B cell (primary cell): ENCODE measurements at regions not wholly inside any gene's neighbourhood (a gene's known extent, or its start where the extent isn't known, plus 50 kb on each side); places are given as distances from the start of the nearest gene placed in this dataset.

Experiments
- ATAC-seq: fragments of 200-7000 bp; cut with Tn5 transposase; one replicate; pipeline ENCODE4 v1.10.0; 2021; ENCODE audit warnings: low read depth, mild to moderate bottlenecking, moderate number of reproducible peaks, moderate library complexity
- CTCF ChIA-PET: fragments of 350-600 bp; sonication (Branson Sonifier 250); formaldehyde crosslinking; loops from one replicate; lab custom pipeline; 2021; ENCODE audit warnings: antibody characterized with exemption, inconsistent platforms; lab: Charles Lee
- POLR2A ChIA-PET: fragments of 350-600 bp; sonication (Branson Sonifier 250); formaldehyde crosslinking; loops from one replicate; lab custom pipeline; 2021; ENCODE audit warnings: antibody characterized with exemption; lab: Charles Lee
- DNase-seq: peaks from one replicate; pipeline ENCODE4 v3.0.0; 2013
- H2AFZ ChIP-seq: 2 replicates; pipeline ENCODE4 v1.6.1; 2012; ENCODE audit warnings: mild to moderate bottlenecking, low read depth, low read length; ENCODE audit not compliant: insufficient read depth, poor library complexity, severe bottlenecking
- H3K27ac ChIP-seq, 2 donors: 1 replicate in 1 of 2; 2 replicates in 1 of 2; pipeline ENCODE4 v1.5.1; 2012 to 2013; ENCODE audit warnings: low read length in 2 of 2, mild to moderate bottlenecking in 2 of 2, moderate library complexity in 1 of 2
- H3K27me3 ChIP-seq, 4 experiments: fragments of 200-600 bp in 1 of 4; sonication (generic) in 1 of 4; replicated peaks in 1 of 4; 1 replicate in 2 of 4; 2 replicates in 2 of 4; pipeline versions ENCODE4 v1.6.1 to v1.7.0; 2013 to 2016; ENCODE audit warnings: low read length in 3 of 4, mild to moderate bottlenecking in 2 of 4, mixed read lengths in 1 of 4, moderate library complexity in 1 of 4; ENCODE audit not compliant: insufficient read depth in 4 of 4, control insufficient read depth in 3 of 4; ENCODE audit errors: control extremely low read depth in 1 of 4
- H3K36me3 ChIP-seq, 2 experiments: replicated peaks in 1 of 2; 1 replicate in 1 of 2; 2 replicates in 1 of 2; pipeline versions ENCODE4 v1.6.1 to v1.7.1; 2013; ENCODE audit warnings: low read length in 1 of 2; ENCODE audit not compliant: insufficient read depth in 2 of 2, control insufficient read depth in 1 of 2; ENCODE audit errors: control extremely low read depth in 1 of 2, extremely low read depth in 1 of 2
- H3K4me1 ChIP-seq, 2 donors: fragments of 200-600 bp in 1 of 2; sonication (generic) in 1 of 2; 1 replicate in 1 of 2; 2 replicates in 1 of 2; pipeline versions ENCODE4 v1.5.1 to v1.6.1; 2013 to 2017; ENCODE audit warnings: low read length in 2 of 2; ENCODE audit not compliant: control insufficient read depth in 2 of 2, insufficient read depth in 2 of 2
- H3K4me2 ChIP-seq: replicated peaks from 2 replicates; pipeline ENCODE3; 2012; ENCODE audit warnings: mild to moderate bottlenecking, low read depth, low read length; ENCODE audit not compliant: poor library complexity, severe bottlenecking
- H3K4me3 ChIP-seq, 5 experiments: fragments of 200-600 bp in 1 of 5; sonication (generic) in 1 of 5; 1 replicate in 3 of 5; 2 replicates in 2 of 5; pipeline versions ENCODE4 v1.5.1 to v1.7.0; 2011 to 2016; ENCODE audit warnings: low read length in 4 of 5, mild to moderate bottlenecking in 4 of 5, low read depth in 2 of 5, control low read depth in 1 of 5, moderate library complexity in 1 of 5; ENCODE audit not compliant: insufficient read depth in 1 of 5; ENCODE audit errors: control extremely low read depth in 1 of 5, extremely low read depth in 1 of 5
- H3K79me2 ChIP-seq: fragments of 200-600 bp; sonication (generic); one replicate; pipeline ENCODE4 v1.6.0; 2016; ENCODE audit warnings: low read length; ENCODE audit not compliant: control insufficient read depth, insufficient read depth
- H3K9ac ChIP-seq: fragments of 200-600 bp; sonication (generic); 2 replicates; pipeline ENCODE4 v1.6.1; 2017; ENCODE audit warnings: mild to moderate bottlenecking, low read length, moderate library complexity
- H3K9me3 ChIP-seq, 3 donors: one replicate each; pipeline versions ENCODE4 v1.6.1 to v1.7.1; 2013; ENCODE audit warnings: low read length in 2 of 3; ENCODE audit not compliant: control insufficient read depth in 2 of 3, insufficient read depth in 1 of 3; ENCODE audit errors: control extremely low read depth in 1 of 3
- H4K20me1 ChIP-seq: 2 replicates; pipeline ENCODE4 v1.6.0; 2012; ENCODE audit warnings: mild to moderate bottlenecking, low read length; ENCODE audit not compliant: insufficient read depth, control insufficient read depth, poor library complexity, severe bottlenecking
- H3K27ac Mint-ChIP-seq: one replicate; pipeline ENCODE4 v1.8.0; 2021; ENCODE audit warnings: mixed read lengths
- H3K27me3 Mint-ChIP-seq: one replicate; pipeline ENCODE4 v1.8.0; 2021; ENCODE audit warnings: mixed read lengths
- H3K4me1 Mint-ChIP-seq: one replicate; pipeline ENCODE4 v1.8.0; 2021; ENCODE audit warnings: mixed read lengths
- H3K4me3 Mint-ChIP-seq: one replicate; pipeline ENCODE4 v1.8.0; 2021; ENCODE audit warnings: mixed read lengths
- H3K9me3 Mint-ChIP-seq: one replicate; pipeline ENCODE4 v1.8.0; 2022; ENCODE audit warnings: mixed read lengths; ENCODE audit not compliant: insufficient read depth
- CTCF ChIP-seq: fragments of 200-600 bp; IDR thresholded peaks from one replicate; pipeline ENCODE4 v1.8.0; 2022; ENCODE audit warnings: antibody characterized with exemption, mild to moderate bottlenecking
- EZH2 ChIP-seq: IDR thresholded peaks from 2 replicates; pipeline ENCODE4 v1.6.1; 2012; ENCODE audit warnings: borderline replicate concordance, low read depth, mild to moderate bottlenecking, moderate library complexity, low read length; ENCODE audit not compliant: insufficient read depth, poor library complexity, severe bottlenecking
- WGBS: methylation state at CpG from one replicate; pipeline ENCODE4 v1.1.5; 2013; ENCODE audit warnings: missing lambda C conversion rate; ENCODE audit not compliant: insufficient coverage; 5-methylcytosine and 5-hydroxymethylcytosine counted together
- intact Hi-C: fragments of 100-400 bp; cut with micrococcal nuclease; formaldehyde crosslinking; loops from one replicate; pipeline ENCODE4 v1.10.0; 2022

- no peaks in the 10 kb centered on the region for H4K20me1 ChIP-seq
These were observed 207.3 kb upstream of the DDX18 start for GRCh38 chr2:117607202-117607601.

DNA sequence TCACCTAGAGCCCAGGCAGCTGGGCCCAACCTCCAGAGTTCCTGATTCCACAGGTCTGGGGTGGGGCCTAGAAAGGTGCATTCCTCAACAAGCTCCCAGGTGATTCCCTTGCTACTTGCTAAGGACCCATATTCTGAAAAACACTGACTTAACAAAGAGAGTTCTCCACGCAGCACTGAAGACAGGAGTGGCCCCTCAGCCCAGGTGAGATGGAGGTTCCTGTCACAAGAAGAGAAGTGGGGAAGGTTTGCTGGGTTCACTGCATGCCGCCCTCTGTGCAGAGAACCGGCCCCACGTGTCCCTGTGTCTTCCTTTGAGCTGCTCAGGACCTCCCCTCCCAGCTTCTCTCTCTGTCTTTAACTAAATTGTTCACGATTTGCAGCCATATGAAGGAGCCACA, 201.4 kb upstream of the DDX18 start:
- CTCF ChIA-PET: no interaction called here
- H3K9me3 ChIP-seq: peaks cover 0 to 3% (median 0%) of the 10 kb centered on the region in 3 donors
- Mint-ChIP-seq H3K4me1 (no peaks in the 10 kb centered on the region), H3K27me3 (no peaks in the 10 kb centered on the region), H3K9me3 (no peaks in the 10 kb centered on the region), H3K4me3 (no peak overlapping the region), H3K27ac (no peak overlapping the region)
- POLR2A ChIA-PET: no interaction called here
- H3K4me2 ChIP-seq: no peak overlapping the region
- no peaks in the 10 kb centered on the region for H3K27me3 ChIP-seq
- H3K27ac ChIP-seq: no peak overlapping the region
- no peaks in the 10 kb centered on the region for H3K36me3 ChIP-seq
- no peak overlapping the region for H3K4me3 ChIP-seq
- H3K9ac ChIP-seq: no peak overlapping the region
- no peaks in the 10 kb centered on the region for H3K79me2 ChIP-seq
- ATAC-seq (no peak), DNase-seq (no peak)
- H3K4me1 ChIP-seq: no peaks in the 10 kb centered on the region
- intact Hi-C loops: no loop called here
- H2AFZ ChIP-seq: no peak overlapping the region
- TF ChIP-seq EZH2 (no peak), CTCF (no peak)
- WGBS: 77% methylated on average over 3 of the region's 5 CpGs
- no peaks in the 10 kb centered on the region for H4K20me1 ChIP-seq

More at GRCh38 chr2:117607202-117607601, 207.3 kb upstream of the DDX18 start:
- Histone ChIP-seq H3K4me2 (no peak overlapping the region), H3K27me3 (no peaks in the 10 kb centered on the region), H3K36me3 (no peaks in the 10 kb centered on the region), H3K9me3 (peaks cover 0 to 3% (median 0%) of the 10 kb centered on the region in 3 donors), H2AFZ (no peak overlapping the region), H3K4me1 (no peaks in the 10 kb centered on the region), H3K9ac (no peak overlapping the region), H3K27ac (no peak overlapping the region), H3K4me3 (no peak overlapping the region), H3K79me2 (no peaks in the 10 kb centered on the region)
- ChIA-PET CTCF (no interaction called here), POLR2A (no interaction called here)
- Mint-ChIP-seq H3K9me3 (no peaks in the 10 kb centered on the region), H3K4me3 (no peak overlapping the region), H3K27me3 (no peaks in the 10 kb centered on the region), H3K27ac (no peak overlapping the region), H3K4me1 (no peaks in the 10 kb centered on the region)
- TF ChIP-seq CTCF (no peak), EZH2 (no peak)
- ATAC-seq: no peak
- WGBS: 79% methylated on average over 2 of the region's 2 CpGs
- no peak for DNase-seq
- intact Hi-C loops: no loop called here
